ENCODE measurements at regions not wholly inside any gene's neighbourhood (a gene's known extent, or its start where the extent isn't known, plus 50 kb on each side); places are given as distances from the start of the nearest gene placed in this dataset.

DNA sequence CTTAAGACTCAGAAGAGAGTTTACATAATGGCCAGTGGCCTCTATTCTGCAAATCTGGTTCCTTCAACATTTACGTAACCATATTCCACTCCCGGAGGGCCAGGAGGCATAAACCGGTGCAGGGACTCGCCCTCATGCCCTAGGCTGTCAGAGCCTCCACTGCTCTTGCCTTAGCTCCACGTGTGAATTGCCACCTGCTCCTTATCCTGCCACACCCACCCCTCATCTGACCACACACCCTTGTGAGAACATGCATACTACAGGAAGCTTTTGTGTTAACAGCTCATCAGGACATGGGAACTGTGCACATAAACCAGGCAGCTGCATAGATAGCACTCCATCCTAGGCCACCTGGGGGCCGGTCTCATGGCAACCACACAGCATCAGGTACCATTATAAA lies 146.7 kb upstream of the PFKP start:
- Histone ChIP-seq H2AFZ (ENCODE audit: low read length) (no peak overlapping the region), H3K9me3 (ENCODE audit: low read length) (no peaks in the 10 kb centered on the region), H3K4me1 (ENCODE audit: insufficient read depth, low read length, poor library complexity, severe bottlenecking) (no peaks in the 10 kb centered on the region), H3K27ac (ENCODE audit: low read depth, low read length, poor library complexity, severe bottlenecking) (no peak overlapping the region), H3K4me2 (ENCODE audit: low read length) (no peak overlapping the region), H3K79me2 (ENCODE audit: insufficient read depth, low read depth, low read length) (no peaks in the 10 kb centered on the region), H4K20me1 (ENCODE audit: insufficient read depth, low read length) (no peaks in the 10 kb centered on the region), H3K9me2 (ENCODE audit: insufficient read depth, low read length) (no peaks in the 10 kb centered on the region), H3K4me3 (ENCODE audit: low read depth, low read length, poor library complexity, severe bottlenecking) (no peak overlapping the region), H3K36me3 (ENCODE audit: insufficient read depth, low read length) (no peaks in the 10 kb centered on the region)
- ChIA-PET POLR2A (interaction anchor here (0.7 kb wide), 1 partner anchor 953 kb away, joined by 3 read pairs; no protein-coding TSS in a partner anchor), CTCF (ENCODE audit: unreplicated experiment) (interaction anchor here (0.6 kb wide), 1 partner anchor 91 kb away, joined by 3 read pairs; no protein-coding TSS in a partner anchor)
- intact Hi-C loops (cut with micrococcal nuclease; ENCODE audit: unreplicated experiment): loop anchor here (10.0 kb wide), 1 partner anchor 54 kb away; no protein-coding TSS in a partner anchor
- BruUV-seq (replicated peaks): no TSS peak
- no peak for TF ChIP-seq EZH2phosphoT487 (IDR thresholded peaks at IDR 0.05; ENCODE audit: borderline replicate concordance, low read depth, low read length)
- TF ChIP-seq, protein P1, sequence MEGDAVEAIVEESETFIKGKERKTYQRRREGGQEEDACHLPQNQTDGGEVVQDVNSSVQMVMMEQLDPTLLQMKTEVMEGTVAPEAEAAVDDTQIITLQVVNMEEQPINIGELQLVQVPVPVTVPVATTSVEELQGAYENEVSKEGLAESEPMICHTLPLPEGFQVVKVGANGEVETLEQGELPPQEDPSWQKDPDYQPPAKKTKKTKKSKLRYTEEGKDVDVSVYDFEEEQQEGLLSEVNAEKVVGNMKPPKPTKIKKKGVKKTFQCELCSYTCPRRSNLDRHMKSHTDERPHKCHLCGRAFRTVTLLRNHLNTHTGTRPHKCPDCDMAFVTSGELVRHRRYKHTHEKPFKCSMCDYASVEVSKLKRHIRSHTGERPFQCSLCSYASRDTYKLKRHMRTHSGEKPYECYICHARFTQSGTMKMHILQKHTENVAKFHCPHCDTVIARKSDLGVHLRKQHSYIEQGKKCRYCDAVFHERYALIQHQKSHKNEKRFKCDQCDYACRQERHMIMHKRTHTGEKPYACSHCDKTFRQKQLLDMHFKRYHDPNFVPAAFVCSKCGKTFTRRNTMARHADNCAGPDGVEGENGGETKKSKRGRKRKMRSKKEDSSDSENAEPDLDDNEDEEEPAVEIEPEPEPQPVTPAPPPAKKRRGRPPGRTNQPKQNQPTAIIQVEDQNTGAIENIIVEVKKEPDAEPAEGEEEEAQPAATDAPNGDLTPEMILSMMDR (conservative IDR thresholded peaks at IDR 0.05; ENCODE audit: low read length): no peak
- no peak for DNase-seq (ENCODE audit: low spot score)

DNA sequence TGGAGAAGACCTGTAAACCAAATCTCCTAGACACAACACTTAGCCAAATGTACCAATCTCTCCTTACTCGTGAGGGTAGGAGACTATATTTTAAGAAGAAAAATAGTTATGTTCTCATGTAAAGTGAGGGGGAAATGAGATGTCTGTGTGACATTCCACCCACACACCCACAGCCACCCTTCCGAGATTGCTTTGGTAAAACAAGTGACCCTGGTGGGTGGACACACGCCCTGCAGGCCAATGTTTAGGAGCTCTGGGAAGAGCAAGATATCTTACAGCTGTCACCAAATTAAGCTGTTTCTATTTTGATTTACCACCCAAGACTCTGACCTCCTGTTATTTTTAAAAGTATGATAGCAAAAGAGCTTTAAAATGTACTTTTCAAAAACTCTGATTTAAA lies 147.2 kb upstream of the PFKP start:
- Histone ChIP-seq H3K4me1 (ENCODE audit: insufficient read depth, low read length, poor library complexity, severe bottlenecking) (no peaks in the 10 kb centered on the region), H3K4me3 (ENCODE audit: low read depth, low read length, poor library complexity, severe bottlenecking) (no peak overlapping the region), H3K27ac (ENCODE audit: low read depth, low read length, poor library complexity, severe bottlenecking) (no peak overlapping the region), H4K20me1 (ENCODE audit: insufficient read depth, low read length) (no peaks in the 10 kb centered on the region), H3K9me2 (ENCODE audit: insufficient read depth, low read length) (no peaks in the 10 kb centered on the region), H3K4me2 (ENCODE audit: low read length) (no peak overlapping the region), H3K79me2 (ENCODE audit: insufficient read depth, low read depth, low read length) (no peaks in the 10 kb centered on the region), H3K9me3 (ENCODE audit: low read length) (no peaks in the 10 kb centered on the region), H3K36me3 (ENCODE audit: insufficient read depth, low read length) (no peaks in the 10 kb centered on the region), H2AFZ (ENCODE audit: low read length) (no peak overlapping the region)
- BruUV-seq (replicated peaks): no TSS peak
- ChIA-PET POLR2A (interaction anchor here (0.7 kb wide), 1 partner anchor 1990 kb away, joined by 4 read pairs; no protein-coding TSS in a partner anchor), CTCF (ENCODE audit: unreplicated experiment) (no interaction called here)
- DNase-seq (ENCODE audit: low spot score): no peak
- intact Hi-C loops (cut with micrococcal nuclease; ENCODE audit: unreplicated experiment): loop anchor here (10.0 kb wide), 1 partner anchor 55 kb away; no protein-coding TSS in a partner anchor
- no peak for TF ChIP-seq EZH2phosphoT487 (IDR thresholded peaks at IDR 0.05; ENCODE audit: borderline replicate concordance, low read depth, low read length)
- TF ChIP-seq, protein P1 (conservative IDR thresholded peaks at IDR 0.05; ENCODE audit: low read length): no peak

DNA sequence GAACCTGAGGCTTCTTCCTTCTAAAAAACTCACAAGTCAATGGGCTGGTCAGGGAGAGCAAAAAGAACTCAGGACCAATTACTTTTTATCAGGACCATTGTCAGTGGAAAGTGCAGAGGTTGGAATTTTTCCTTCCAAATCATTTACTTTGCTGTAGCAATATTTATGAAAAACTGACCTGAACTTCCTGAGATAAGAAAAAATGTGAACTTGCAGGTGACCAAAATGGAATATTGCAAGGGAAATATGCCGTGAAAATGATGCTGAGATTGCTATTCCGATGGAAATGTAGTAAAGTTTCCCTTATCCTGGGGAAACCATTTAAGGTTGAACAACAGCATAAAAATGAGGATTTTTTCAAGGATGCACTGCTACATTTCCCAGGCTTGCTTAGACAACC lies 148.3 kb upstream of the PFKP start:
- Histone ChIP-seq H3K4me3 (ENCODE audit: low read depth, low read length, poor library complexity, severe bottlenecking) (no peak overlapping the region), H3K4me1 (ENCODE audit: insufficient read depth, low read length, poor library complexity, severe bottlenecking) (no peaks in the 10 kb centered on the region), H3K9me2 (ENCODE audit: insufficient read depth, low read length) (no peaks in the 10 kb centered on the region), H3K27ac (ENCODE audit: low read depth, low read length, poor library complexity, severe bottlenecking) (no peak overlapping the region), H3K79me2 (ENCODE audit: insufficient read depth, low read depth, low read length) (no peaks in the 10 kb centered on the region), H4K20me1 (ENCODE audit: insufficient read depth, low read length) (no peaks in the 10 kb centered on the region), H3K9me3 (ENCODE audit: low read length) (no peaks in the 10 kb centered on the region), H3K4me2 (ENCODE audit: low read length) (no peak overlapping the region), H2AFZ (ENCODE audit: low read length) (no peak overlapping the region), H3K36me3 (ENCODE audit: insufficient read depth, low read length) (no peaks in the 10 kb centered on the region)
- intact Hi-C loops (cut with micrococcal nuclease; ENCODE audit: unreplicated experiment): no loop called here
- no peak for DNase-seq (ENCODE audit: low spot score)
- ChIA-PET POLR2A (no interaction called here), CTCF (ENCODE audit: unreplicated experiment) (no interaction called here)
- TF ChIP-seq, protein P1 (conservative IDR thresholded peaks at IDR 0.05; ENCODE audit: low read length): no peak
- TF ChIP-seq EZH2phosphoT487 (IDR thresholded peaks at IDR 0.05; ENCODE audit: borderline replicate concordance, low read depth, low read length): no peak
- BruUV-seq (replicated peaks): no TSS peak
